ENCODE measurements at regions not wholly inside any gene's neighbourhood (a gene's known extent, or its start where the extent isn't known, plus 50 kb on each side); places are given as distances from the start of the nearest gene placed in this dataset.

- TF ChIP-seq GABPA (IDR thresholded peaks at IDR 0.05 in 1 of 2, conservative IDR thresholded peaks at IDR 0.05 in 1 of 2) (no peak), RAD21 (IDR thresholded peaks at IDR 0.05) (no peak), HNF4G (IDR thresholded peaks at IDR 0.05) (no peak), HNF4A (conservative IDR thresholded peaks at IDR 0.05) (no peak)
Observed at GRCh38 chr15:29434280-29434679, 164.7 kb upstream of the NSMCE3 start (continued).

- H3K4me1 ChIP-seq (ENCODE audit: control insufficient read depth in 4 of 4, insufficient read depth in 4 of 4, low read length in 3 of 4): no peaks in the 10 kb centered on the region
- no peaks in the 10 kb centered on the region for H3K36me3 ChIP-seq (ENCODE audit: control insufficient read depth in 4 of 4, insufficient read depth in 3 of 4, low read depth in 1 of 4, low read length in 3 of 4)
- no peaks in the 10 kb centered on the region for H3K9me3 ChIP-seq (ENCODE audit: control insufficient read depth in 4 of 4, low read length in 3 of 4)
- WGBS: 81% methylated on average over 6 of the region's 6 CpGs
- no peak overlapping the region for H3K4me3 ChIP-seq (ENCODE audit: low read depth in 1 of 3, low read length in 3 of 3)
- peaks cover 0 to 11% (median 3%) of the 10 kb centered on the region in 4 donors for H3K27me3 ChIP-seq (ENCODE audit: control insufficient read depth in 4 of 4, insufficient read depth in 4 of 4, low read length in 3 of 4)
- no peak overlapping the region for H3K27ac ChIP-seq (ENCODE audit: low read depth in 1 of 2, low read length in 2 of 2)
- no peak overlapping the region for H3K9ac ChIP-seq (ENCODE audit: low read depth in 1 of 2, low read length in 2 of 2)
- TF ChIP-seq YY1 (IDR thresholded peaks at IDR 0.05): no peak
- TF ChIP-seq TAF1 (conservative IDR thresholded peaks at IDR 0.05): no peak
- TF ChIP-seq GABPA (IDR thresholded peaks at IDR 0.05 in 1 of 2, conservative IDR thresholded peaks at IDR 0.05 in 1 of 2): no peak
- TF ChIP-seq HNF4G (IDR thresholded peaks at IDR 0.05): no peak
- no peak for TF ChIP-seq FOXA2 (IDR thresholded peaks at IDR 0.05)
- TF ChIP-seq RAD21 (IDR thresholded peaks at IDR 0.05): no peak
- TF ChIP-seq MAX (IDR thresholded peaks at IDR 0.05): no peak
- TF ChIP-seq ZBTB33 (IDR thresholded peaks at IDR 0.05): no peak
- no peak for TF ChIP-seq JUND (IDR thresholded peaks at IDR 0.05)
- no peak for TF ChIP-seq SP1 (IDR thresholded peaks at IDR 0.05)
- TF ChIP-seq RXRA (IDR thresholded peaks at IDR 0.05): no peak
- no peak for TF ChIP-seq HNF4A (conservative IDR thresholded peaks at IDR 0.05)
- no peak for TF ChIP-seq CTCF (IDR thresholded peaks at IDR 0.05; ENCODE audit: low read depth, low read length, missing input control)
- no peak for TF ChIP-seq FOXA1 (IDR thresholded peaks at IDR 0.05)
- no peak for TF ChIP-seq EGR1 (IDR thresholded peaks at IDR 0.05; ENCODE audit: low read depth in 2 of 2)
- TF ChIP-seq NR2F2 (IDR thresholded peaks at IDR 0.05): no peak
- no peak for TF ChIP-seq ATF3 (IDR thresholded peaks at IDR 0.05)
- TF ChIP-seq REST (IDR thresholded peaks at IDR 0.05): no peak
- peak; percentile 3 for DNase-seq (ENCODE audit: low spot score)
Observed at GRCh38 chr15:29433507-29434248, 164.1 kb upstream of the NSMCE3 start.

All from liver (tissue), 8 donors.